HG02642 (cell line): ENCODE measurements at regions not wholly inside any gene's neighbourhood (a gene's known extent, or its start where the extent isn't known, plus 50 kb on each side); places are given as distances from the start of the nearest gene placed in this dataset.

Experiments used
- ATAC-seq: cut with Tn5 transposase; IDR thresholded peaks from one replicate; pipeline ENCODE4 v1.9.1; 2021; ENCODE audit warnings: mild to moderate bottlenecking; ENCODE audit not compliant: unreplicated experiment, poor library complexity

- no peak for ATAC-seq
Observed at GRCh38 chr21:41597227-41597626, 89.3 kb upstream of the TMPRSS2 start.

GRCh38 chr21:41596241-41596925, 88.4 kb upstream of the TMPRSS2 start:
- ATAC-seq, result no peak

GRCh38 chr21:41594268-41594667, 86.3 kb upstream of the TMPRSS2 start:
- no peak for ATAC-seq

- ATAC-seq, result no peak
Observed at GRCh38 chr21:41593760-41594138, 85.8 kb upstream of the TMPRSS2 start.

GRCh38 chr21:41593051-41593759, 85.2 kb upstream of the TMPRSS2 start:
- no peak for ATAC-seq

GRCh38 chr21:41589620-41590175, 81.7 kb upstream of the TMPRSS2 start:
- no peak for ATAC-seq

- no peak for ATAC-seq
Observed at GRCh38 chr21:41589131-41589530, 81.2 kb upstream of the TMPRSS2 start.

GRCh38 chr21:41585199-41585994, 77.4 kb upstream of the TMPRSS2 start:
- ATAC-seq, result no peak

GRCh38 chr21:41584603-41585176, 76.7 kb upstream of the TMPRSS2 start:
- no peak for ATAC-seq

- no peak for ATAC-seq
Observed at GRCh38 chr21:41583274-41583790, 75.4 kb upstream of the TMPRSS2 start.

- ATAC-seq, result no peak
Observed at GRCh38 chr21:41582866-41583265, 74.9 kb upstream of the TMPRSS2 start.

GRCh38 chr21:41582298-41582840, 74.4 kb upstream of the TMPRSS2 start:
- no peak for ATAC-seq

GRCh38 chr21:41581592-41582228, 73.8 kb upstream of the TMPRSS2 start:
- ATAC-seq, result no peak

GRCh38 chr21:41580758-41581554, 73.0 kb upstream of the TMPRSS2 start:
- ATAC-seq, result no peak

- ATAC-seq, result no peak
Observed at GRCh38 chr21:41579692-41580091, 71.7 kb upstream of the TMPRSS2 start.

- no peak for ATAC-seq
Observed at GRCh38 chr21:41578716-41579115, 70.8 kb upstream of the TMPRSS2 start.

GRCh38 chr21:41578083-41578482, 70.1 kb upstream of the TMPRSS2 start:
- ATAC-seq, result no peak

GRCh38 chr21:41576013-41576615, 68.2 kb upstream of the TMPRSS2 start:
- no peak for ATAC-seq
